NCI-H2107 treated with DMSO at 0.1 percent for 48 hours (cell line): ENCODE measurements at regions not wholly inside any gene's neighbourhood (a gene's known extent, or its start where the extent isn't known, plus 50 kb on each side); places are given as distances from the start of the nearest gene placed in this dataset.
"Not testable (repeated sequence)": the region's sequence is repeated elsewhere in the genome, so short reads cannot be mapped to it uniquely, and the experiment has no call there.

Source experiments
- DNase-seq: peaks from one replicate; lab custom pipeline; 2025; ENCODE audit not compliant: unreplicated experiment; lab: John Stamatoyannopoulos, UW

- not testable (repeated sequence) for DNase-seq
These were observed 1361.6 kb downstream of the CDH11 start for GRCh38 chr16:63760246-63760645.

GRCh38 chr16:63752347-63752746, 1369.5 kb downstream of the CDH11 start:
- no peak for DNase-seq

- no peak for DNase-seq
These were observed 1372.6 kb downstream of the CDH11 start for GRCh38 chr16:63749276-63749675.

GRCh38 chr16:63745456-63745855, 1376.4 kb downstream of the CDH11 start:
- DNase-seq, result no peak

GRCh38 chr16:63744077-63744874, 1377.6 kb downstream of the CDH11 start:
- no peak for DNase-seq

GRCh38 chr16:63742150-63742549, 1379.7 kb downstream of the CDH11 start:
- DNase-seq, result no peak

GRCh38 chr16:63737633-63738032, 1384.2 kb downstream of the CDH11 start:
- DNase-seq, result no peak

- no peak for DNase-seq
These were observed 1386.4 kb downstream of the CDH11 start for GRCh38 chr16:63735456-63735855.

GRCh38 chr16:63720848-63721247, 1401.0 kb downstream of the CDH11 start:
- no peak for DNase-seq

- no peak for DNase-seq
These were observed 1401.9 kb downstream of the CDH11 start for GRCh38 chr16:63719926-63720325.

- no peak for DNase-seq
These were observed 1404.1 kb downstream of the CDH11 start for GRCh38 chr16:63717806-63718205.

GRCh38 chr16:63714876-63715275, 1407.0 kb downstream of the CDH11 start:
- DNase-seq, result no peak

- no peak for DNase-seq
These were observed 1409.1 kb downstream of the CDH11 start for GRCh38 chr16:63712725-63713124.

GRCh38 chr16:63703612-63704011, 1418.3 kb downstream of the CDH11 start:
- DNase-seq, result no peak

GRCh38 chr16:63702981-63703590, 1418.8 kb downstream of the CDH11 start:
- DNase-seq, result no peak

- no peak for DNase-seq
These were observed 1424.1 kb downstream of the CDH11 start for GRCh38 chr16:63697736-63698135.

- DNase-seq, result no peak
These were observed 1426.5 kb downstream of the CDH11 start for GRCh38 chr16:63695347-63695746.

GRCh38 chr16:63690961-63691360, 1430.9 kb downstream of the CDH11 start:
- no peak for DNase-seq

- no peak for DNase-seq
These were observed 1431.6 kb downstream of the CDH11 start for GRCh38 chr16:63690267-63690666.

- no peak for DNase-seq
These were observed 1432.8 kb downstream of the CDH11 start for GRCh38 chr16:63689068-63689467.

GRCh38 chr16:63684149-63685101, 1437.4 kb downstream of the CDH11 start:
- DNase-seq, result no peak

- no peak for DNase-seq
These were observed 1439.0 kb downstream of the CDH11 start for GRCh38 chr16:63682844-63683243.
